Fibroblast of skin of right quadriceps (primary cell): ENCODE measurements at regions not wholly inside any gene's neighbourhood (a gene's known extent, or its start where the extent isn't known, plus 50 kb on each side); places are given as distances from the start of the nearest gene placed in this dataset.
A peak's percentile ranks its signal among the peaks of the same experiment; 100 is the strongest.

ENCODE experiments used
- DNase-seq: peaks from one replicate; pipeline ENCODE4 v3.0.0-alpha.2; 2013

DNA sequence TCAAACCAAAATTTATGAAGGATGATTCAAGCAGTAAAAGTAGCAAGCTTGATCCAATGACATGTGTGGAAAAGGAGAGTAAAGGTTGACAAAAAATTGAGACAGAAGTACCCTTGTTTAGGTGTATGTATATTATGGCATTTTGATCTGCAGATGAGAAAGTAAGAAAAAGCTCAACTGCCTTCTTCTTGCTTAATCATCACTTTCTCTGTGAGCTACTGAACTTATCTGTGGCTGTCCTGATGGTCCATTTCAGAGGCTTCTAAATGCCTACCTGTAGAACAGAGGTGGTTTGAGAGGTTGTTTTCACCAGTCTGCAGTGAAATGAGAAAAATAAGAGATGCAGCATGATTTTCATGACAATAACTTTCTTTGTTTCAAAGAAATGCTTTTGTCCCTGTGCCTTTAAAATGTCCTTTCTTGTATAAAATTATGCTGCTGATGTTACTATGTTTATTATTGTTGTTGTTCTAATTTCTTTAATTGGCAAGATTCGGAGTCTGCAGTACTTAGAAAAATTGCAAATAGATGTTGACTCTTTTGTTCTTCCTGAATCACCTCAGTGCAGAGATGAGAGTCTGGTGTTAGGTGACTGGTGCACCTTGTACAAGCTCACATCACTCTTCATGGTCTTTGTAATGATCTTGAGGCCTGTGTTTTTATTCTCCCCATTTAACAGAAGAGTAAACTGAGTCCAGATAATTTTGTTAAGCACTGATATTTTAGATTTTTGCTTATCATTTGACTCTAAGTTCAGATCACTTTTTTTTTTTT is 821.9 kb downstream of the VRK1 start:
- DNase-seq: no peak

DNA sequence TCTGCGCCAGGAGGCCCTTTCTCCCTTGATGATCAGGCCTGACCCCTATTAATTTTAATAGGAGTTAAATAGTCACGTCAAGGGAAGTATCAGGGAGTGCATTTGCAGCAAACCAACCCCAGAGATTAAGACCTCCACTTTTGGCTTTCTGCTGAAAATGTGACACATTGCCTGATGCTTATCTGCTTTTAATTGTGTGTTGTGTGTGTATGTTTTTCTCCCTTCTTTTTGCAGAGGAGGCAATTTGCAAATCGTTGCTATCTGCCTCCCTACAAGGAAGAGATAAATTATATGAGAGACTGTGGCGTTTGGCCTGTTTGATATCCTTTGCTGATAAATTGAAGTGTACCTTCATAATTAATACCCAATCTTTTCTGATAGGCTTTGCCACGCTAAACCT is 822.9 kb downstream of the VRK1 start:
- no peak for DNase-seq

DNA sequence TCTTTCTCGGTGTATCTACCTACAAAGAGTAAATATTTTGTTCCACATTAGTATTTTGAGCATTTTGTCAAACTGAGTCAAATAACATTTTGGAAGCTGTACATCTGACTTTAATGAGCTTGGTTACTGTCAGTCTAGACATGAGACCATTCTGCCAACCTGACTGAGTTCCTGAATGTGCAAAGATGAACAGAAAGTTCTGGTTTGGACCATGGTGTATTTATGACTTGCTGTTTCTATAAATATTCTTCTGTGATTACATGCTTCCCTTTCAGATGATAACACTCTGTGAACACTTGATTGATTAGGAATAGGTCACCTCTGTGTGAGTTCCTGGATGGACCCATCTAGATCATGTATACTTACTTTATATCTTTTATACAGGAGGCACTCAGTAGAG is 827.8 kb downstream of the VRK1 start:
- no peak for DNase-seq

DNA sequence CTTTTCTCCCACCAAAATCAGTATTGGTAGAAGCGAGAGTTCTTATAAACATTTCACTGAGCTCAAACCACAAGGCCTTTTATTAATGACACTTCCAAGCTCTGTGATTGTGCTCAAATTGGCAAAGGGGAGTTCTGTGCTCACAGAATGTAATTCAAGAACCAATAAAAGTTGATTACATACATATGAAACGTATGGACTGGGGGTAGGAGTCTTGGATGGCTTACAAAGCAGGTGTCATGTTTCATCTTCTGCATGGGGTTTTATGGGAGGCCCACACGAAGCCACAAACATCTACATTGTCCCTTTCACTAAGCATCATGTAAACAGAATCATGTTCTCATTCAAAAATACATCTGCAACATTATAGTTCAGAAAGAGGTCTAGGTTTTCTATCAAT is 828.3 kb downstream of the VRK1 start:
- DNase-seq: peak; percentile 58

DNA sequence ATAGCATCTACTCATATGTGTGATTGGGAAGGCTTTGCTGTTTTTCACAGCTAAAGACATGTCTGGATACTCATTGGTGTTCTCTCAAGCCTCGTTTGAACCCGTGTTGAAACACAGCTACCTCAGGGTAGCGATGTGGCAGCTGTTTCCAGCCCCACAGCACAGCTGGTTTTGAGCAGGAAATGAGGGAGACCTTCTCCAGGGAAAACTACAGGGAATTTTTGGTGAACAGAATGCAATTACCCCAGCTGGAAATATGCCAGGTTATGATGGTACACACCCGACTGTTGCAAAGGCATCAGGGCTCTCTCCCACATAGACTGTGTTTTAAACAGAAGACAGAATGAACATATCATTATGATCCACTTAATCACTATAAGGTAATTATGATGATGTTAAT is 828.9 kb downstream of the VRK1 start:
- DNase-seq: no peak

DNA sequence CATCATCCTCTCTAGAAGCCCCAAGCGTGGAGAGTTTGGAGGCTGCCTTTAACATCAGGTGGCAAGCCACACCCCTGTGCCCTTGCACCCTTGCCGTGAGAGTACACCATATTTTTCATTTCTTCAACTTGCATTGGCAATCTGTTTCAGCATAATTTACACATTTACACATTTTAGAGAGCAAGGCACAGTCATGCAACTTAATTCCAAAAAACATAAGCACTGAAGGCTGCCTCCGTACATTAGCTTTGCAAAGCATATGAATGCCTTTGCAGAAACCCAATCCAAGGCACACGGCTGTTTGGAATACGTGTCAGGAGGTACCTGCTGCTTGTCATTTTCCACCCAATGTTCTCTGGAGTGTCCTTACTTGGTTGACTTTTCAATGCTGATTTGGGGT is 833.1 kb downstream of the VRK1 start:
- no peak for DNase-seq

DNA sequence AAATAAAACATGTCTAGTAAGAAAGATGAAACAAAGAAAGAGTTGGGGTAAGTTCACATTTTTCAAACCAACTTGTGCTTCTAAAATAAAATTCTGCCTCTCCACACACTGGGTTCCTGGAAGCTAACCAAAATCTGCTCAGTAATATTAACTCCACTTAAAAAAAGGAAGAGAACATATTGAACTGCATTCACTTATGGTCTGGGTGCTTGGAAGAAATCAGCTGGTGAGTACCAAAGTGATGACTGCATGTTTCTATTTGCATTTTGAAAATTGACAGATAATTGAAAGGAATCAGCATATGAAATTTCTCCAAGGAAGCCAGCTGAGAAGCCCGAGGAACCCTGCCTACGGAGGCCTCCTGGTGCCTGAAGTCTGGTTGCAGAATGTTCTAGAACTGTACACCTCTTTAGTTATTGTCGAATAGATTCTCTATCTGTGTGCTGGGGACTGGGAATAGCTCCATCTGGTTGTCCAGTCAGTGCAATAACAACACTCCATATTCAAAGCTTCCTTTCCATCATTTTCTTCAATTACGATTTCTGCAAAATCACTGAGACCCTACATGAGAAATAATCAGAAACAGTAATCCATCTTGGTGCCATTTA is 836.1 kb downstream of the VRK1 start:
- no peak for DNase-seq

DNA sequence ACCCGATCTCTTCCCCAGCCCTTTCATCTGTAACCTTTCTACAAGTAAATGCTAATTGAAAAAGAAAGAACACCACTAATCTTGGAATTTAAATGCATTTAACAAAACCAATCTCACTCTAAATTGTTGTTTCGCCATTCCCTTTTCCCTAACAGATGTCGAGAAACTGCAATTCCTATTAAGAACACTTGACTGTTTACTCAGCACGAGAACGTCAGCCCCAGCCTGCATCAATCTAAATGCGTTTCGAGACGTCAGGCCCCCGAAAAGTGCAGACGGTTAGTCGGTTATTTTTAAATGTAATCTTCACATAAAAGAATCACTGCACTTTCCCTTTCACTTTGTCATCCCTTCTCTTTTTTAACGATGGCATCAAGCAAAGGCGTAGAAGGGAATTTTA is 837.6 kb downstream of the VRK1 start:
- peak; percentile 34 for DNase-seq

DNA sequence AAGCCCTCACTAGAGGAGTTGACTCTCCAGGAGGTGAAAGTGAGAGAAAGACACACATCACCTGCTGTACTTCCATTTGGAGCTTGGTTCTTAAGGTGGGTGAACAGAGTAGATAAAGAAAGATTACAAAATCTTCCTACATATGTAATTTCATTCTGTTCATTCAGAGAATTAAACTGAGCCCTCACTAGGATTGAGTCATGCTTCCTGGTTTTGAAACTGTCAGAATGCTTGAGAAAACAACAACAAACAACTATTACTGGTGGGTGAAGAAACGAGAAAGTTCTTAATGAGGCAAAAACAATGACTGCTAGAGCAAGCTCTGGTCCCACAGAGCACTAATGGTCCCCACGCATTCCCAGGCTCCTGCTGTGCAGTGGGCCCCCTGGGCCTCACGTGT is 841.7 kb downstream of the VRK1 start:
- DNase-seq: no peak

DNA sequence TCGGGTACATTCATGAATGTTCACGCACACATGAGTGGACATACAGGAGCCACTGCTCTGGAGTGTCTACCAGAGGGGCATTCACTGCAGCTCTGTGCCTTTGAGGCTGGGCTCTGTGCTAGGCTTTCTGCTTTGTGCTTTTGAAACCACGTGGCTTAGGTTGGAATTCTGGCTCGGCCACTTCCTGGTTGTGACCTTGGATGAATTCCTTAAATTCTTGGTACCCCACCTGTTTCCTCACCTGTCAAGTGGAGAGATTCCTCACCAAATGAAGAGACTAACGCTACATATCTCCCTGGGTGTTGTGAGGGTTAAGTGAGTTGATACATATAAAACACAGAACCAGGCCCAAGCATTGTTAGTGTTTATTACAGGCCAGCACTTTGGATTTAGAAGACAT is 842.8 kb downstream of the VRK1 start:
- DNase-seq: no peak

DNA sequence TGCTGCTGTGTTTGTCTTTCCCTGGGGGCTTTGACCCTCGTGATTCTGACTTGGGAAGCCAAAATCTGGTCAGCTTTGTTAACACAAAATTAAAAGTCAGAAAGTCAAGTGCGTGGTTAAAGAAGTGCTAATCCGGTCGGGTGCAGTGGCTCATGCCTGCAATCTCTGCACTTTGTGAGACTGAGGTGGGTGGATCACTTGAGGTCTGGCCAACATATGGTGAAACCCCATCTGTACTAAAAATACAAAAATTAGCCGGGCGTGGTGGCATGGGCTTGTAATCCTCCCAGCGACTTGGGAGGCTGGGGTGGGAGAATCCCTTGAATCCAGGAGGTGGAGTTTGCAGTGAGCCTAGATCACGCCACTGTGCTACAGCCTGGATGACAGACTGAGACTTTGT is 844.6 kb downstream of the VRK1 start:
- peak; percentile 47 for DNase-seq

DNA sequence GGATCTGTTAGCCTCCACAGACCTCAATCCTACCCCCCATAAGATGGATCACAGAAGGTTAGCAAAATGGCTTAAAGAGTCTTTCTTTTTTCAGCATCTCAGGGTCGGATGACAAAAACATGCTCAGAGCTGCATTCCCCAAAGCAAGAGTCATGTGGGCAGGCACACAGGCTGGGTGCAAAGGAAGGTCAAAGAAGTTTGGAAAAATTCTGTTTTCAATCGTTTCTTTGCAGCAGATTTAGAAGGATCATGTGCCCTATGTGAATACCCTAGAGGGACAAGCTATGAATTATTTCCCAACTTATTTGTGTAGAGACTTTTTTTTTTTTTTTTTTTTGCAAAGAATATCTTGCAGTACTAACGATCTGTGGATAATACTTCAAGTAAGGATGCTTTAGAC is 845.4 kb downstream of the VRK1 start:
- peak; percentile 48 for DNase-seq

DNA sequence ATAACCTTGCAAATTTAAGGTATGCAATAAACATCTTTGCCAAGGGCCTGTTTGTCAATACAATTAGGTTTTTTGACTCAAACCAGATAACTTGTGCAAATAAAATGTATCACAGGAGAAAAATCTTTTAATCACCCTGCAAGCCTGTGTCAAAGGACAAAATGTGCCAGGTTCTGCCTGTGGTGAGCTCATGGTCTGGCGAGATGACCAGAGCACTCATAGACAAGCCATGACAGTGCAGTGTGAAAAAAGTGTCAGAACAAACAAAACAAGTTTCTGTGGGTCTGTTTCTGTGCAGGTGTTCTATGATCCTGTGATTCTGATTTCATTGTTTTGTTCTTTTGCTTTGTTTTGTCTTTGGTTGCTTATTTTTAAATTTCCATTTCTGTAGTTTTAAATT is 847.2 kb downstream of the VRK1 start:
- no peak for DNase-seq

DNA sequence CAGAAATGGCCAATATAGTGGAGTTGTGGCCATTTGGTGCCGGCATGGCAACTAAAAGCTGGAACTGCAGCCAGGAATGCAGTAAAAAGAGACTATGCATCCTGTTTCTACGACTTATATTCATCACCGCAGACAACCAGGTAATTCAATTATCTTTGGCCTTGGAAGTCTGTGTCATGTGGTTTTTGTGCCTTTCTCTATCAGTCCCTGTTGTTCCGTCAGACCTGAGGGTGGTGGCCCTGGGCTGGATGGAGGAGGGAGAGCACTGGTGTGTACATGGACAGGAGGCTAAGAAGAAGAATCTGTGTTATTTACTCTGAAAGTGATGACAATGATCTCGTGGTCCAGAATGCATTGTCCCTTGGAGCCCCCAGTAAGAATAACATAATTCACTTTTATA is 852.6 kb downstream of the VRK1 start:
- DNase-seq: no peak

DNA sequence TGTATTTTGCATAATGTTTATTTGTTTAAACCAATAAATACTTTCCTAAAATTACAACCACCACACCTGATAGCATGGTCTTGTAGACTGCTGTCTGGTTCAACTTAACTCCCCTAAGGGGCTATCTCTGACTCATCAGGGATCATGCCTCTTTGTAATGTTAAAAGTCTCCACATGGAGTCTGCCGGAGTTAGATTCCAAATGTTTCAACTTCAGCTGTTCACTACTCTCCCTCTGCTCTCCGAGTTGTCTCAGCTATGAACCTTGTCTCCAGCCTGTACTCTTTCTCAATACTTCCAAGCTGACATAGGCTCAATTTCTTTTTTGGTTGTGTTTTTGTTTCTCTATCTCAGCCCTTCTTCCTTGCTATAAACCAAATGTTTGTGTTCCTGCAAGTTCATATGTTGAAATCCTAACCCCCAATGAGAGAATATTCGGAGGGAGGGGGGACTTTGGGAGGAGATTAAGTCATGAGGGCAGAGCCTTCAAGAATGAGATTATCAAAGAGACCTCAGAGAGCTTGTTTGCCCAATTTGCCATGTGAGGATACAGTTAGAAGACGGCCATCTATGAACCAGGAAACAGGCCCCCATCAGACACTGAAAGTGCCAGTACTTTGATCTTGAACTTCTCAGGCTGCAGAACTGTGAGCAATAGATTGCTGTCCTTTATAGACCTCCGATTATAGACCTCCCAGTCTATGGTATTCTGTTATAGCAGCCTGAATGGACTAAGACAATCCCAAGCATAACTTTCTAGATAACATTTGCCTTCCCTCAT is 858.2 kb downstream of the VRK1 start:
- DNase-seq: peak; percentile 16

DNA sequence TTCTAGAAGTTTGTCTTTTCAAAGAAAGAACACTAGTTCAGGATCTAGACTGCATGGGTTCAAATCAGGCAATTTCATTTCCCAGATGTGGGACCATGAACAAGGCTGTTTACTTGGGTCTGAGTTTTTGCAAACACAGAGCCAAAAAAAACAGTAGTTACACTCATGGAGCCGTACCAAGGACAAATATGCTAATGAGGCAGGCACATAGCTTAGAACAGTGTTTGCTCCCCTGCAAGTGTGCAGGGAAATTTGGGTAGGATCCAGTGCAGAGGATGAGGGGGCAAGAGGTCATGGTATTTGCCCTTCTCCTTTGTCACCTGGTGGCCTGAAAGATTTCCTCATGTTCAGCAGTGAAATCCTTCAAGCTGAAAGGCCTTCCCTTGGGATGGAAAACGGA is 860.4 kb downstream of the VRK1 start:
- DNase-seq: no peak

DNA sequence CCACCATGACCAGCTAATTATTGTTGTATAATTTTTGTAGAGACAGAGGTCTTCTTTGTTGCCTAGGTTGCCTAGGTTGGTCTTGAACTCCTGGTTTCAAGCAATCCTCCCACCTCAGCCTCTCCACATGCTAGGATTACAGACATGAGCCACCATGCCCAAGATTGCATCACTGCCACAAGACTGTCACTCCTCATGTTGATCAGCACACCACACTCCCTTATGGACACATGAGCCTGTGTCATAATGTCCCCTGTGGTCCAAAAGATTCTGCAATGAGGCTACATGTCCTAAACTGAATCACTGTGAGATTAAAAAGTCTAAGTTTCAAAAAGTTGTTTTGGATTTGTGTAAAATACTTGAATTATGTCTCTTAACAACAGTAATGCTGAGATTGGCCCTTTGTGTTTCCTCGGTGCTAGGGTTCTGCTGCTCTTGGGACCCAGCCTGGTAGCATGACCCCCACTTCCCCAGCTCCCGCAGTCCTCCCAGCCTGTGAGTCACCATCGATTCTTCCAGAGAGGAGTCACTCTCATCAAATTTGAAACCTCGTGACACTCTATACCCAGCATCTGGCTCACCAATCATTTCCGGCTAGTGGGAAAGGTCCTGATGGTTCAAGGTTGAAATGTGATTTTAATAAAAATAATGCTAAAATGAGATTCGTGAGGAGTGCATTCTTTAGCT is 890.9 kb downstream of the VRK1 start:
- DNase-seq: peak; percentile 83

DNA sequence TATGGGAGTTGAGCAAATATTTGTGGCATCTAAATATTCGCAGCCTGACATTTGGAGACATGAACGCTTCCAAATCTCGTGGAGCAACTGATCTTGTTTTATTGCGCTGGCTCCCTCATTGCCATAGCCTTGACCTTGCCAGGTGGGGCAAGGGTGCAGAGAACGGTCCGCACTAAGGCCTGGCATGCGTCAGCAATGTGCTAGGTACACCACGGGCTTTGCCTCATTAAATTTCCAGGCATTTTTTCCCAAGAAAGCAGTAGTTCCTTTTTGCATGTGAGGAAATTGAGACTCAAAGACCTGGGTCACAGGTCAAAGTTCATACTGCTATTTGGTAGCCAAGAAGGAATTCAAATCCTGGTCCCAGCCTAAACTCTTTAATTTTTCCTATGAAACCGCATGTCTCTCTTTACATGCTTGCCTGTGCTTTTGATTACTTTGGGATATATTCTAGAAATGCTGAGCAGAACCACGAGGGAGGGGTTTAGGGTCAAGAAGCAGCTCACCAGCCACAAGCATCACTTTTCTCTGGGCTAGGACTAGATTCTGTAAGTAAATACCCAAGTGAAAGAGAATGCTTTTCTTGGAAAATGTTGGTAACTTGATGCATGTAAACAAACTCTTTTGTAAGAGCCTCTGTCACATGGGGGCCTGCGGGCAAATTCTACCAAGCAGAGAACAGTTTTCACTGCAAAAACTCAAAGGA is 891.6 kb downstream of the VRK1 start:
- no peak for DNase-seq

DNA sequence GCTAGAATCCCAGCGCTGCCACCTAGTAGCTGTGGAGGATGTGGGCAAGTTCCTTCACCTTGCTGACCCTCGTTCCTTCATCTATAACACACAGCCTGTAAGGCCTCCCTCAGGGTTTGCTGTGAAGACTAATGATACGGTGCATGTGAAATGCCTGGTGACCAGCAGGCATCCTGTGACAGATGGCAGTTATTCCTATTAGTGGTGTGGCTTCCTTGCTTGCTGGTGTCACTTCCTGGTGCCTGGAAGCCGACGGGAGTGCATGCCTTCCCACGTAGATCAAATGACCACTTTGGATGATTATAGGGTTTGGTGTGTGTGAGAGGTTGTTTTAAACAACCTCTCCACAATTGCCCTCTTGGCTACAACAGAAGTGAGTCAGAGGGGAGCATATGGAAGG is 894.9 kb downstream of the VRK1 start:
- DNase-seq: no peak

DNA sequence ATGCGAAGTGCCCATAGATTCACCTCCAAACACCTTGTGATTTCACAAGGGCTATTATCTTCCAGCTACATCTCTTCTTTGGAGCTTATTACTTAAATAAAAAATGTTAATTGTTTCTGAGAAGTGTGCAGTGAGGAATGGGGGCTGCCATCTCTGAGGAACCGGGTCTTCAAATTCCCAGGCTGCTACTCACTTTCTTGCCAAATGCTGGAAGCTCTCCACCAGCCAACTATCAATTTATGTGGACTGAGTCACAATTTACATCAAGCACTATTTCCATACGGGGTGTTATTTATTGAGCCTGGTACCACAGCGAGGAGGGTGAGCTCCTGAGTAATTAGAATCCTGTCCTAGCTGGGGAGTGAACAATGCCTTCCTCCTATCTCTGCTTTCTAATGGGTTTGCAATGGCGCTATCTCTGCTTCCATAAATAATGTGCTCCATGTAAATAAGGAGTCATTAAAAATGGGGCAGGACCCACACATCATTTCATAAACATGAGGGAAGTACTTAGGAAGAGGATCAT is 898.3 kb downstream of the VRK1 start:
- DNase-seq: peak; percentile 72

DNA sequence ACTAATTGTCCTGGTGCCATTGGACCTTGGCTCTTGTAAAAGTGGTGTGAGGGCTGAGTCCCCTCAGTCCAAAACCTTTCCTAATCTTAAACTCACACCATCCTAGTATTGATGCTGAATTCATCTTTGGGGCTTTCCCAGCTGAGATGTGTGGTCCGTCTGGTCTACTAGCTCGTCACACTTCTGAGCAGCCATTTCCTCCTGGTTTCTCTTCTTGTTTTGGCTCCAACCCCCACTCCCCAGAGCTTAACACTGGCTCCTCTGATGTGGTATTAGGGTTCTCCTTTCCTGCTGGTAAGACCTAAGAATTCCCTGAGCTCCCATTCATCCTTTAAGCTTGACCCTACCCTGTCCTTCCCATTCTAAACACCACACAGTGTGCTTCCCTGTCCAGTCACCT is 900.6 kb downstream of the VRK1 start:
- DNase-seq: no peak

DNA sequence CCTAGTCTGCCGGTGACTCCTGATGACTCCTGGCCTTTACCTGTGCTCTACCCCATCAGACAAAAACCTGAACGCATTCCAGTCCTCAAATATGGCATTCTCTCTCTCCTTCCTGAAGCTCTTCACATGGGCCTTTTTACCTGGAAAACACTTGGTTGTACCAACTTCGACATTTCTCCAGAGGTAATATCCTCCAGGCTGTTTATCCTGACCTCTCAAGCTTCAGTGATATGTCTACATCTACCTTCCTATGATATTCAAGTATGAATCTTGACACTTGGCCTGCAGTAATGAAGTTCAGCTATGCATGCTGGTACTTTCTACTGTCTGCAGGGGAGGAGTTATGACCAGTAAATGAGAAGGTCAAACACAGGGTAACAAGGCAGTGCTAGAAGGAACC is 901.8 kb downstream of the VRK1 start:
- DNase-seq: no peak
